ENCODE measurements at regions not wholly inside any gene's neighbourhood (a gene's known extent, or its start where the extent isn't known, plus 50 kb on each side); places are given as distances from the start of the nearest gene placed in this dataset.

DNA sequence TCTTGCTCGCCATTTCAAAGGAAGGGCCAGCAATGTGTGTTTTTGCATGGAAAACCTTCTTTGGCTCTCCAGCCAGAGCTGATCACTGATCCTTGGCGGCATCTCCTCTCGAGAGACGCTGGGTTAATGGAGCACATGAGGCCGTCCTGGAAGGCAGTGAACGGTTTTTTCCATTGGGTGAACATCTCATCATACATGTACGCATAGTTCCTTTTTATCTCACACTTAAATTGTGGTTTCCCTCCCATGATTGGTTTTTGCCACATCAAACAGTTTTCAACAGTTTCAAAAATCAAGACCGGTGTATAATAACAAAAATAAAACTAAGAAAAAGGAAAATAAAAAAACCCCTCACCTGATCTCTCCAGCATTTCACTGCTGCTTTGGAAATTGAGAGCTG lies 276.4 kb downstream of the TCF7L2 start:
- TF ChIP-seq TAF1 (IDR thresholded peaks at IDR 0.05; ENCODE audit: borderline replicate concordance, insufficient read depth, low read length) (no peak), SIN3A (IDR thresholded peaks at IDR 0.05; ENCODE audit: borderline replicate concordance, insufficient read depth, low read length) (no peak), POLR2AphosphoS5 (IDR thresholded peaks at IDR 0.05; ENCODE audit: low read depth, low read length) (no peak), REST (IDR thresholded peaks at IDR 0.05; ENCODE audit: insufficient read depth in 1 of 2, low read depth in 2 of 2, low read length in 2 of 2) (no peak), FOXP2 (optimal IDR thresholded peaks at IDR 0.05; ENCODE audit: borderline replicate concordance, extremely low read depth, extremely low read length, insufficient read depth) (no peak)

DNA sequence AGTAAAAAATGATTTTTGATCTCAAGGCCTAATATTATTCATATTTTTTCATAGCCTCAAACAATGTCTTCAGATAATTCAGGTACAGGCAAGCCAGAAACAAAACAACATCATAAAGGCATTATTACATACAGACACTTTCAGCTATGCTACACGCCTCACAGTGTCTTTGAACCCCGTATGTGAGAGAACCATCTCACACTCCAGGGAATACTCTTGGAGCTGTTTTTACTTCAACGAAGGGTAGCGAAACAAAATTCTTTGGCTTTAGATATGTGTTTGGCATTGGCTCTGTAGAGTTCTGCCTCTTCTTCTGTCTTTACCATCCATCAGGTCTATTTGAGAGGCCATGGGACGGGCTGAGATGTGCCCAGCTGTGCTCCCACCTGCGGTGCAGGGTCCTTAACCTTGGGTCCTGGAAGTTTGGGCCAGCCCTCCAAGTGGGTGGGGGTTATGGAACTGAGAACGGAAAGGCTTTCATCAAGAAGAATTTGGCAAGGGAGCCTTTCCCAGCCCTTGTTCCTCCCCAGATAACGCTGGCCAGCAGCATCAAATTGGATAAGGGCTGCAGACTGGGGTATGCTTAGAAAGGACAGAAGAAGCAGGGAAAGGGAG lies 276.9 kb downstream of the TCF7L2 start:
- TF ChIP-seq REST (IDR thresholded peaks at IDR 0.05; ENCODE audit: insufficient read depth in 1 of 2, low read depth in 2 of 2, low read length in 2 of 2): no peak
- no peak for TF ChIP-seq SIN3A (IDR thresholded peaks at IDR 0.05; ENCODE audit: borderline replicate concordance, insufficient read depth, low read length)
- no peak for TF ChIP-seq FOXP2 (optimal IDR thresholded peaks at IDR 0.05; ENCODE audit: borderline replicate concordance, extremely low read depth, extremely low read length, insufficient read depth)
- TF ChIP-seq TAF1 (IDR thresholded peaks at IDR 0.05; ENCODE audit: borderline replicate concordance, insufficient read depth, low read length): no peak
- no peak for TF ChIP-seq POLR2AphosphoS5 (IDR thresholded peaks at IDR 0.05; ENCODE audit: low read depth, low read length)

- TF ChIP-seq FOXP2 (optimal IDR thresholded peaks at IDR 0.05; ENCODE audit: borderline replicate concordance, extremely low read depth, extremely low read length, insufficient read depth): no peak
- TF ChIP-seq REST (IDR thresholded peaks at IDR 0.05; ENCODE audit: insufficient read depth in 1 of 2, low read depth in 2 of 2, low read length in 2 of 2): no peak
- TF ChIP-seq TAF1 (IDR thresholded peaks at IDR 0.05; ENCODE audit: borderline replicate concordance, insufficient read depth, low read length): no peak
- no peak for TF ChIP-seq POLR2AphosphoS5 (IDR thresholded peaks at IDR 0.05; ENCODE audit: low read depth, low read length)
These were observed 278.5 kb downstream of the TCF7L2 start for GRCh38 chr10:113228530-113228929.

DNA sequence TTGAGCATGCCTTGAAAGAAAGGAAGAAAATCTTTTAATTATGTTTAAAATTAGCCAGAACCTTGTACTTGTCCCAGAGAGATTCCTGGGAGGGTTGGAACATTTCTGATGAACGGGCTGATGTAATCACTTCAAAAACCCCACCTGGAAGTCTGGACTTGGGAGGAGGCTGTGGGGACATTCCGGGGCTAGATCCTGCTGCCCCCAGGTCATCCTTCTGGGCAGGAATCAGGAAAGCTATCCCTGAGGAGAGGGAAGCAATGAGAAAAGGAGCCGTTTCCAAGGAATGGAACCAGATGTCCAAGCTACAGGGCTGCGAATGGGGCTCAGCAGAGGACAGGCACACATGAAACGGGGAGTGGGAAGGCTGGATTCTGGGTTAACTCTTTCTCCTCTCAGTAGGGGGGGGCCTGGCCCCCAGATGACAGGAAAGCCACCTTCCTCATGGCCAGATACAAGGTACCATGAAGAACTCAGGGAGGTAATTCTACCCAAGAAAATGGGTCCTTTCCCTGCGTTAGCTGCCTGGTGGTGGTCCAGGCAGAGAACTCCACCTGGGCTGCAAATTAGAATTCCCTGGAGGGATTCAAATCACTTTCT lies 280.1 kb downstream of the TCF7L2 start:
- TF ChIP-seq TAF1 (IDR thresholded peaks at IDR 0.05; ENCODE audit: borderline replicate concordance, insufficient read depth, low read length) (no peak), FOXP2 (optimal IDR thresholded peaks at IDR 0.05; ENCODE audit: borderline replicate concordance, extremely low read depth, extremely low read length, insufficient read depth) (no peak), REST (IDR thresholded peaks at IDR 0.05; ENCODE audit: insufficient read depth in 1 of 2, low read depth in 2 of 2, low read length in 2 of 2) (no peak), SIN3A (IDR thresholded peaks at IDR 0.05; ENCODE audit: borderline replicate concordance, insufficient read depth, low read length) (no peak), POLR2AphosphoS5 (IDR thresholded peaks at IDR 0.05; ENCODE audit: low read depth, low read length) (no peak)

All from PFSK-1 (cell line).